K562 (cell line): ENCODE measurements at regions not wholly inside any gene's neighbourhood (a gene's known extent, or its start where the extent isn't known, plus 50 kb on each side); places are given as distances from the start of the nearest gene placed in this dataset.
A peak's percentile ranks its signal among the peaks of the same experiment; 100 is the strongest.

Experiments used
- ATF1 ChIP-seq, 2 experiments: fragments of 450-650 bp in 1 of 2; IDR thresholded peaks; 2 replicates each; pipeline ENCODE4 v1.6.1; 2016; ENCODE audit warnings: missing compliant biosample characterization in 1 of 2, missing genetic modification characterization in 1 of 2
- CC2D1A ChIP-seq: fragments of 450-650 bp; IDR thresholded peaks from 2 replicates; pipeline ENCODE4 v1.6.1; 2017; ENCODE audit warnings: mild to moderate bottlenecking
- NEUROD1 ChIP-seq: fragments of 150-350 bp; IDR thresholded peaks from 2 replicates; pipeline ENCODE4 v1.6.1; 2014; ENCODE audit warnings: borderline replicate concordance, low read length, low read depth; ENCODE audit not compliant: partially characterized antibody
- SAP30 ChIP-seq: fragments of 200-600 bp; sonication (generic); IDR thresholded peaks from 2 replicates; pipeline ENCODE4 v1.6.1; 2012; ENCODE audit warnings: borderline replicate concordance, low read depth, mild to moderate bottlenecking, moderate library complexity, low read length, control low read depth, inconsistent platforms; ENCODE audit not compliant: insufficient read depth, poor library complexity, severe bottlenecking
- STAT6 ChIP-seq: sonication (generic); formaldehyde crosslinking; IDR thresholded peaks from 2 replicates; pipeline ENCODE4 v1.8.1; 2023; ENCODE audit warnings: mild to moderate bottlenecking, missing genetic modification reagents
- ZFP1 ChIP-seq: fragments of 450-650 bp; formaldehyde crosslinking; IDR thresholded peaks from 2 replicates; pipeline ENCODE4 v1.4.0; 2020; ENCODE audit warnings: mild to moderate bottlenecking, mixed read lengths
- ZNF511 ChIP-seq: sonication (generic); formaldehyde crosslinking; IDR thresholded peaks from 2 replicates; pipeline ENCODE4 v1.8.0; 2022; ENCODE audit warnings: mild to moderate bottlenecking, missing genetic modification reagents

- TF ChIP-seq ATF1 (CRISPR knock-in tag; IDR thresholded peaks at IDR 0.05) (no peak), ATF1 (tag; IDR thresholded peaks at IDR 0.05) (0 out of 2 replicates have a peak, but pooled peaks have one; percentile 44), ZFP1 (no peak), STAT6 (CRISPR knock-in tag) (no peak), NEUROD1 (no peak), CC2D1A (no peak), ZNF511 (CRISPR knock-in tag) (no peak), SAP30 (no peak)
Measured at GRCh38 chr4:15149234-15149838, 147.1 kb downstream of the CPEB2 start (continued).
